T-cell (primary cell): ENCODE measurements at regions not wholly inside any gene's neighbourhood (a gene's known extent, or its start where the extent isn't known, plus 50 kb on each side); places are given as distances from the start of the nearest gene placed in this dataset.

Source experiments
- ATAC-seq, 4 experiments: fragments of 200-7000 bp in 3 of 4; fragments of 150-1000 bp in 1 of 4; cut with Tn5 transposase; replicated peaks in 1 of 4; 1 replicate in 3 of 4; 2 replicates in 1 of 4; pipeline ENCODE4 v1.10.0; 2021; ENCODE audit warnings: moderate library complexity in 3 of 4, mild to moderate bottlenecking in 2 of 4, moderate number of reproducible peaks in 1 of 4
- CTCF ChIA-PET, 2 donors: fragments of 300-600 bp; sonication (Branson Sonifier 250); formaldehyde crosslinking; loops; one replicate each; lab custom pipeline; 2022; ENCODE audit warnings: antibody characterized with exemption in 2 of 2; lab: Charles Lee
- POLR2A ChIA-PET, 2 donors: fragments of 300-600 bp; sonication (Branson Sonifier 250); formaldehyde crosslinking; loops; one replicate each; lab custom pipeline; 2022; ENCODE audit warnings: antibody characterized with exemption in 2 of 2; lab: Charles Lee
- DNase-seq, 35 experiments: peaks; one replicate each; pipeline versions ENCODE4 v3.0.0 to v3.0.0-alpha.2; 2013 to 2023
- H3K27ac ChIP-seq: one replicate; pipeline ENCODE4 v1.5.1; 2013; ENCODE audit warnings: low read length
- H3K27me3 ChIP-seq, 2 experiments: replicated peaks in 1 of 2; 1 replicate in 1 of 2; 2 replicates in 1 of 2; pipeline versions ENCODE4 v1.6.1 to v1.7.0; 2013; ENCODE audit warnings: low read length in 1 of 2, mixed read lengths in 1 of 2; ENCODE audit not compliant: control insufficient read depth in 2 of 2, insufficient read depth in 2 of 2; ENCODE audit errors: extremely low read depth in 1 of 2
- H3K36me3 ChIP-seq, 2 donors: 1 replicate in 1 of 2; 2 replicates in 1 of 2; pipeline versions ENCODE4 v1.6.1 to v1.7.0; 2013; ENCODE audit warnings: low read length in 1 of 2; ENCODE audit not compliant: control insufficient read depth in 2 of 2, insufficient read depth in 1 of 2; ENCODE audit errors: extremely low read depth in 1 of 2
- H3K4me1 ChIP-seq, 2 experiments: 1 replicate in 1 of 2; 2 replicates in 1 of 2; pipeline versions ENCODE4 v1.6.1 to v1.7.0; 2013; ENCODE audit warnings: low read length in 2 of 2, mixed read lengths in 1 of 2; ENCODE audit not compliant: insufficient read depth in 2 of 2, control insufficient read depth in 1 of 2; ENCODE audit errors: extremely low read depth in 1 of 2
- H3K4me3 ChIP-seq, 2 donors: 1 replicate in 1 of 2; 2 replicates in 1 of 2; pipeline versions ENCODE4 v1.5.1 to v1.7.0; 2013; ENCODE audit warnings: mild to moderate bottlenecking in 2 of 2, low read length in 1 of 2, moderate library complexity in 1 of 2; ENCODE audit not compliant: control insufficient read depth in 1 of 2; ENCODE audit errors: extremely low read depth in 1 of 2
- H3K9me3 ChIP-seq: 2 replicates; pipeline ENCODE4 v1.7.0; 2013
- H3K27ac Mint-ChIP-seq, 2 donors: one replicate each; pipeline ENCODE4 v1.8.0; 2020 to 2021; ENCODE audit warnings: mild to moderate bottlenecking in 2 of 2, mixed read lengths in 2 of 2
- H3K27me3 Mint-ChIP-seq, 2 donors: one replicate each; pipeline ENCODE4 v1.8.0; 2021 to 2022; ENCODE audit warnings: mixed read lengths in 2 of 2
- H3K36me3 Mint-ChIP-seq: one replicate; pipeline ENCODE4 v1.8.0; 2021; ENCODE audit warnings: mixed read lengths
- H3K4me1 Mint-ChIP-seq, 3 donors: one replicate each; pipeline ENCODE4 v1.8.0; 2020 to 2022; ENCODE audit warnings: mixed read lengths in 3 of 3, mild to moderate bottlenecking in 1 of 3
- H3K4me3 Mint-ChIP-seq, 3 donors: one replicate each; pipeline ENCODE4 v1.8.0; 2020 to 2022; ENCODE audit warnings: mild to moderate bottlenecking in 3 of 3, mixed read lengths in 3 of 3, moderate library complexity in 3 of 3
- H3K9me3 Mint-ChIP-seq, 3 donors: one replicate each; pipeline ENCODE4 v1.8.0; 2020 to 2022; ENCODE audit warnings: mixed read lengths in 3 of 3
- WGBS: methylation state at CpG from one replicate; pipeline ENCODE4 v1.1.5; 2013; ENCODE audit warnings: missing lambda C conversion rate; ENCODE audit not compliant: insufficient coverage; 5-methylcytosine and 5-hydroxymethylcytosine counted together

DNA sequence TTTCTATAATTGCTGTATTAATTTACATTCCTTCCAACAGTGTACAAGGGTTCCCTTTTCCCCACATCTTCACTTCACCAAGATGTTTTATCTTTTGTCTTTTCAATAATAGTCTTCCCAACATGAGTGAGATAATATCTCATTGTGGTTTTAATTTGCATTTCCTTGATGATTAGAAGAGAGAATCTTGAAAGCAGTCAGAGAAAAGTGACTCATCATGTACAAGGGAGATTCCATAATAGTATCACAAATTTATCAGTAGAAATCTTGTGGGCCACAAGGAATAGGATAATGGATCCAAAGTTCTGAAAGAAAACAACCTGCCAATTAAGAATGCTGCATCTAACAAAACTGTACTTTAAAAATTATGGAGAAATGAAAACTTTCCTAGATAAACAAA is 189.3 kb downstream of the NECTIN3 start:
- peaks cover 0 to 10% (median 3%) of the 10 kb centered on the region in 3 donors for H3K9me3 Mint-ChIP-seq
- no peaks in the 10 kb centered on the region for H3K27me3 Mint-ChIP-seq
- ChIA-PET CTCF (no interaction called here), POLR2A (no interaction called here)
- no peak overlapping the region for H3K4me3 Mint-ChIP-seq
- ATAC-seq (peak in 3 of 4 experiments; percentile 33 to 40 (median 35)), DNase-seq (peak in 1 of 35 experiments; percentile 19)
- no peaks in the 10 kb centered on the region for H3K27me3 ChIP-seq
- no peak overlapping the region for H3K27ac Mint-ChIP-seq
- H3K4me1 Mint-ChIP-seq: peaks cover 9 to 13% (median 12%) of the 10 kb centered on the region in 3 donors
- no peaks in the 10 kb centered on the region for H3K4me1 ChIP-seq
- H3K4me3 ChIP-seq: no peak overlapping the region
- no peaks in the 10 kb centered on the region for H3K9me3 ChIP-seq
- H3K27ac ChIP-seq: no peak overlapping the region
- H3K36me3 ChIP-seq: no peaks in the 10 kb centered on the region
- no peaks in the 10 kb centered on the region for H3K36me3 Mint-ChIP-seq

DNA sequence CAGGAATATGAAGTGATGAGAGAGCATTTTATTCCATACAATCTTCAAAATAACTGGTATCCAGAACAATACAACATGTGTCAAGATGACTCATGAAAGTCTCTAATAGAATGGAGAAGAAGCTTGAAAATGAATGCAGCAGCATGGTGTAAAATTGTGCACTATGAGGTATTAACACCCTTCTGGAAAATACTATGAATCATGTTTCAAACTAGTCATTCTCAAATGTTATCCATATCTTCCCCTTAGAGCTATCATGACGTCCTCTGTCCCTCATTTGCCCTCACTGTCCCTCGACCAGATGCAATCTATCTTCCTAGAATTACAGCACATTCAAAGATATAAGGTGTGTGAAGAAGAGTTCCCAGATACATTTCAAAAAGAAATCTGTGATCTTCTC is 198.2 kb downstream of the NECTIN3 start:
- no peaks in the 10 kb centered on the region for H3K27me3 Mint-ChIP-seq
- Histone ChIP-seq H3K4me1 (no peaks in the 10 kb centered on the region), H3K27me3 (no peaks in the 10 kb centered on the region), H3K27ac (no peak overlapping the region), H3K36me3 (no peaks in the 10 kb centered on the region), H3K9me3 (no peaks in the 10 kb centered on the region), H3K4me3 (no peak overlapping the region)
- ChIA-PET POLR2A (no interaction called here), CTCF (no interaction called here)
- ATAC-seq: no peak
- no peak for DNase-seq
- H3K27ac Mint-ChIP-seq: no peak overlapping the region
- no peaks in the 10 kb centered on the region for H3K36me3 Mint-ChIP-seq
- H3K9me3 Mint-ChIP-seq: peaks cover 0 to 4% (median 0%) of the 10 kb centered on the region in 3 donors
- no CpG with 5 or more reads among the region's 2 CpGs for WGBS
- no peak overlapping the region for H3K4me3 Mint-ChIP-seq
- no peaks in the 10 kb centered on the region for H3K4me1 Mint-ChIP-seq

DNA sequence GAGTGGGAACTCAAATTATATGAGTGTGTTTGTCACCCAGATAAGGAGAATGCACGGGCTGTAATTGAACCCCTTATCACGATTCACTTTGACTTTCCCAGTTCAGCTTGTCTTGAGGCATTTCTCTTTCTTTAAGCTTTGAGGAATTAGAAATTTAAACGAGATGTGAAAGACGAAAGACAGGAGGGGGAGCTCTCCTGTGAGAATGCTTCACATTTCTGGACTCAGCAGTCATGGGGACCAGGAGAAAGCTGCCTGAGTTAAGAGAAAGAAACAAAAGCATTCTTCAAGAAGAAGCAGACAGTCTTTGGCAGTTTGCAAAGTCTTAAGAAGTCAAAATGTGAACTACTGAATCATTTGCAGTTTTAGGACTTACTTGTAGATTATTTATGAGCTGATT is 205.6 kb downstream of the NECTIN3 start:
- no peak overlapping the region for H3K4me3 ChIP-seq
- WGBS: no CpG with 5 or more reads among the region's 4 CpGs
- H3K4me1 ChIP-seq: no peaks in the 10 kb centered on the region
- no peaks in the 10 kb centered on the region for H3K36me3 Mint-ChIP-seq
- H3K27ac ChIP-seq: no peak overlapping the region
- POLR2A ChIA-PET: no interaction called here
- H3K27me3 ChIP-seq: no peaks in the 10 kb centered on the region
- ATAC-seq (no peak), DNase-seq (peak in 1 of 35 experiments; percentile 19)
- no peak overlapping the region for H3K4me3 Mint-ChIP-seq
- no peaks in the 10 kb centered on the region for H3K9me3 Mint-ChIP-seq
- no peaks in the 10 kb centered on the region for H3K27me3 Mint-ChIP-seq
- H3K9me3 ChIP-seq: no peaks in the 10 kb centered on the region
- H3K4me1 Mint-ChIP-seq: peaks cover 15 to 16% (median 16%) of the 10 kb centered on the region in 3 donors
- CTCF ChIA-PET: interaction anchor here in 1 of 2 donors (1.0 kb wide), 1 partner anchor 19 kb away, joined by 3 read pairs; no protein-coding TSS in a partner anchor
- H3K36me3 ChIP-seq: no peaks in the 10 kb centered on the region
- H3K27ac Mint-ChIP-seq: no peak overlapping the region

DNA sequence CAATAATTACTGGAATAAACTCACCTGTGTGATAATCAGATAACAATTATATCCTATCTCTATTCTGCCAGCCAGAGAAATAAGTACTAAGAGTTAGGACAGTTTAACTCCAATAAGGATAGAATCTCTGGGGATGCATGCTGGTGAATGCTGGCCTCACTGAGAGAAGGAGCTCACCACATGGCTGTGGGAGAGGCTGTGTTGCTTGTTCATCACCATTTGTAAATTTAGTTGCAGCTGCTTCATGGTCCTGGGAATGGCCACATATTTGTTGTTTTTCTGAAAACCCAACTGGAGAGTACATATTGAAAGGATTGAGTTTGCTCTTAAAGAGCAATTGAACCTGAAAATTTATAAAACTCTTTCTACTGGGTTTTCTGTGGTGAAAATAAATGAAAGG is 207.3 kb downstream of the NECTIN3 start:
- H3K27me3 Mint-ChIP-seq: no peaks in the 10 kb centered on the region
- H3K27me3 ChIP-seq: no peaks in the 10 kb centered on the region
- no peak overlapping the region for H3K4me3 Mint-ChIP-seq
- H3K36me3 ChIP-seq: no peaks in the 10 kb centered on the region
- ChIA-PET CTCF (no interaction called here), POLR2A (no interaction called here)
- no peaks in the 10 kb centered on the region for H3K9me3 ChIP-seq
- no peak overlapping the region for H3K27ac ChIP-seq
- peaks cover 17 to 20% (median 18%) of the 10 kb centered on the region in 3 donors for H3K4me1 Mint-ChIP-seq
- DNase-seq (no peak), ATAC-seq (no peak)
- H3K4me3 ChIP-seq: no peak overlapping the region
- H3K36me3 Mint-ChIP-seq: no peaks in the 10 kb centered on the region
- no peaks in the 10 kb centered on the region for H3K9me3 Mint-ChIP-seq
- no peak overlapping the region for H3K27ac Mint-ChIP-seq
- peaks cover 0 to 1% of the 10 kb centered on the region in 2 experiments for H3K4me1 ChIP-seq

DNA sequence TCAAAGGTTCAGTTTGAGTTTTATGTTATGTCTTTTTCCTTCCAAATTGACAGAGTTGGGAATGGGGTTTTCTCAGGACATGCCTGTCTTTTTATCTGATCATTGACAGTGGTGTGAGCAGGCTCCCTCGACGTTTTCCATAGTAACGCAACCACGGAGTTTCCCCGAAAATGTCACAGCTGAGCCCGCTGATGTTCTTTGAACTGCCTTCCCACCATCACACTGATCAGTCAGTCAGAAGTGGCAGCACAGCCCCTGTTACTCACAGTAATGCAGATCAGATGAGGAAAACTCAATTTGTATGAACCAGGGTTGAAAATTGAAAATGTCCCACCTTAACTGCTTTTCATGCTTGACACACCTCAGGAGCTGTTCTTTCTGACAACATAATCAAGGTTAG is 210.4 kb downstream of the NECTIN3 start:
- Histone ChIP-seq H3K27me3 (no peaks in the 10 kb centered on the region), H3K4me1 (peaks cover 0 to 7% of the 10 kb centered on the region in 2 experiments), H3K36me3 (no peaks in the 10 kb centered on the region), H3K9me3 (no peaks in the 10 kb centered on the region), H3K4me3 (no peak overlapping the region), H3K27ac (no peak overlapping the region)
- Mint-ChIP-seq H3K27ac (no peak overlapping the region), H3K4me3 (peak overlapping the region in 1 of 3 donors; percentile 11), H3K36me3 (no peaks in the 10 kb centered on the region), H3K4me1 (peaks cover 21 to 33% (median 30%) of the 10 kb centered on the region in 3 donors), H3K27me3 (no peaks in the 10 kb centered on the region), H3K9me3 (no peaks in the 10 kb centered on the region)
- ChIA-PET CTCF (interaction anchor here in 1 of 2 donors (1.0 kb wide), 1 partner anchor 10 kb away, joined by 4 read pairs; no protein-coding TSS in a partner anchor), POLR2A (interaction anchor here in 1 of 2 donors (0.6 kb wide), 1 partner anchor 108 kb away, joined by 3 read pairs; no protein-coding TSS in a partner anchor)
- peak in 1 of 4 experiments; percentile 55 for ATAC-seq
- 40% methylated on average over 6 of the region's 6 CpGs for WGBS
- peak in 1 of 35 experiments; percentile 14 for DNase-seq

DNA sequence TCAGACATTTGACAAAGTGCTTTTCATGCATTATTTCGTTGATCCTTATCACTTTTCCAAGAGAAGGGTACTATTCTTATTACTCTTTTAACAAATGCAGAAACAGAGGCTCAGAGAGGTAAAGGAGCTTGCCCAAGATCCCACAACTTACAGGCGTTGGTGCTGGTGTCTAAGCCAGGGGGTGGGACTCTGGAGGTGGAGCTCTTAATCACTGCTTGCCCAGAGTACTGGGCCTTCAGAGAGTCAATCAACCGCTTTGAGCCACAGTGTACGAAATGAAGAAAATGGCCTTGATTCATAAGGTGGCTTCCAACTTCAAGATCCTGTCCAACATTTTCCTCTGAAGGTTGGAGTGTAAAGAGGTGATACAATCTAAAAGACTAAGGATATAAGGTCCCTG is 211.5 kb downstream of the NECTIN3 start:
- POLR2A ChIA-PET: no interaction called here
- ATAC-seq: no peak
- no peak for DNase-seq

More for the DNA sequence above, 211.5 kb downstream of the NECTIN3 start:
- H3K27ac Mint-ChIP-seq: no peak overlapping the region
- no peaks in the 10 kb centered on the region for H3K27me3 Mint-ChIP-seq
- no CpG with 5 or more reads among the region's 4 CpGs for whole genome bisulfite sequencing
- H3K4me1 Mint-ChIP-seq: peaks cover 13 to 24% (median 23%) of the 10 kb centered on the region in 3 donors
- CTCF ChIA-PET: no interaction called here
- no peaks in the 10 kb centered on the region for H3K9me3 ChIP-seq
- no peak overlapping the region for H3K4me3 Mint-ChIP-seq
- no peaks in the 10 kb centered on the region for H3K27me3 ChIP-seq
- H3K9me3 Mint-ChIP-seq: no peaks in the 10 kb centered on the region
- no peaks in the 10 kb centered on the region for H3K36me3 ChIP-seq
- H3K27ac ChIP-seq: no peak overlapping the region
- peaks cover 0 to 7% of the 10 kb centered on the region in 2 experiments for H3K4me1 ChIP-seq
- H3K36me3 Mint-ChIP-seq: no peaks in the 10 kb centered on the region
- no peak overlapping the region for H3K4me3 ChIP-seq
